Neural progenitor cell (in vitro differentiated cells): ENCODE measurements at regions not wholly inside any gene's neighbourhood (a gene's known extent, or its start where the extent isn't known, plus 50 kb on each side); places are given as distances from the start of the nearest gene placed in this dataset.

Experiments
- CTCF ChIP-seq: fragments of 200-600 bp; sonication (generic); IDR thresholded peaks from 2 replicates; pipeline ENCODE4 v1.5.1; 2017; ENCODE audit warnings: antibody characterized with exemption, mild to moderate bottlenecking
- EZH2 ChIP-seq: fragments of 200-600 bp; sonication (generic); IDR thresholded peaks from 2 replicates; pipeline ENCODE4 v1.6.1; 2017; ENCODE audit warnings: antibody characterized with exemption, mild to moderate bottlenecking, moderate library complexity

GRCh38 chr3:25262322-25262721 lies 165.7 kb upstream of the RARB start:
- TF ChIP-seq CTCF (no peak), EZH2 (no peak)
